CD14-positive monocyte (primary cell): ENCODE measurements at regions not wholly inside any gene's neighbourhood (a gene's known extent, or its start where the extent isn't known, plus 50 kb on each side); places are given as distances from the start of the nearest gene placed in this dataset.

Experiments
- DNase-seq, 3 donors: peaks; one replicate each; pipeline ENCODE4 v3.0.0-alpha.2; 2011 to 2022
- H2AFZ ChIP-seq: 2 replicates; pipeline ENCODE4 v1.6.0; 2012; ENCODE audit warnings: mild to moderate bottlenecking, low read depth, low read length, inconsistent platforms; ENCODE audit not compliant: insufficient read depth, poor library complexity, severe bottlenecking
- H3K27ac ChIP-seq, 2 donors: 1 replicate in 1 of 2; 2 replicates in 1 of 2; pipeline ENCODE4 v1.5.1; 2012 to 2013; ENCODE audit warnings: low read length in 2 of 2, control low read depth in 1 of 2, inconsistent platforms in 1 of 2, low read depth in 1 of 2, mild to moderate bottlenecking in 1 of 2
- H3K27me3 ChIP-seq, 2 donors: one replicate each; pipeline versions ENCODE4 v1.6.0 to v1.6.1; 2011 to 2013; ENCODE audit warnings: low read length in 2 of 2; ENCODE audit not compliant: control insufficient read depth in 2 of 2, insufficient read depth in 2 of 2
- H3K36me3 ChIP-seq, 2 donors: replicated peaks in 1 of 2; 1 replicate in 1 of 2; 2 replicates in 1 of 2; pipeline versions ENCODE4 v1.5.1 to v1.6.1; 2012 to 2013; ENCODE audit warnings: low read length in 2 of 2, control low read depth in 1 of 2, inconsistent platforms in 1 of 2, mild to moderate bottlenecking in 1 of 2; ENCODE audit not compliant: insufficient read depth in 2 of 2, control insufficient read depth in 1 of 2
- H3K4me1 ChIP-seq, 2 donors: 1 replicate in 1 of 2; 2 replicates in 1 of 2; pipeline versions ENCODE4 v1.5.1 to v1.6.1; 2012 to 2013; ENCODE audit warnings: low read length in 2 of 2, control low read depth in 1 of 2, inconsistent platforms in 1 of 2, mild to moderate bottlenecking in 1 of 2, moderate library complexity in 1 of 2; ENCODE audit not compliant: insufficient read depth in 2 of 2, control insufficient read depth in 1 of 2
- H3K4me2 ChIP-seq: replicated peaks from 2 replicates; pipeline ENCODE3; 2012; ENCODE audit warnings: low read length, moderate library complexity, mild to moderate bottlenecking; ENCODE audit not compliant: poor library complexity, severe bottlenecking; ENCODE audit errors: extremely low read depth
- H3K4me3 ChIP-seq, 3 experiments: fragments of 200-600 bp in 1 of 3; sonication (generic) in 1 of 3; replicated peaks in 1 of 3; 1 replicate in 2 of 3; 2 replicates in 1 of 3; pipeline ENCODE4 v1.5.1; 2011 to 2013; ENCODE audit warnings: low read length in 3 of 3, mild to moderate bottlenecking in 3 of 3, control low read depth in 2 of 3, low read depth in 2 of 3, inconsistent platforms in 1 of 3, moderate library complexity in 1 of 3
- H3K79me2 ChIP-seq: 2 replicates; pipeline ENCODE4 v1.6.0; 2012; ENCODE audit warnings: mild to moderate bottlenecking, control low read depth, inconsistent platforms, low read length, moderate library complexity; ENCODE audit not compliant: insufficient read depth
- H3K9ac ChIP-seq: 2 replicates; pipeline ENCODE4 v1.6.0; 2017; ENCODE audit warnings: low read length, mild to moderate bottlenecking; ENCODE audit not compliant: insufficient read depth, poor library complexity, severe bottlenecking
- H3K9me3 ChIP-seq, 2 donors: replicated peaks in 1 of 2; 1 replicate in 1 of 2; 2 replicates in 1 of 2; pipeline versions ENCODE4 v1.5.1 to v1.6.1; 2012 to 2013; ENCODE audit warnings: low read length in 2 of 2, control low read depth in 1 of 2; ENCODE audit not compliant: control insufficient read depth in 1 of 2, insufficient read depth in 1 of 2
- H4K20me1 ChIP-seq: 2 replicates; pipeline ENCODE4 v1.6.0; 2012; ENCODE audit warnings: mild to moderate bottlenecking, low read length, control low read depth, moderate library complexity; ENCODE audit not compliant: insufficient read depth
- H3K27ac Mint-ChIP-seq, 7 donors: one replicate each; pipeline ENCODE4 v1.8.0; 2020; ENCODE audit warnings: mild to moderate bottlenecking in 7 of 7, mixed read lengths in 7 of 7, moderate library complexity in 6 of 7, inconsistent platforms in 2 of 7
- H3K27me3 Mint-ChIP-seq, 3 donors: one replicate each; pipeline ENCODE4 v1.8.0; 2021 to 2022; ENCODE audit warnings: low read depth in 3 of 3, mild to moderate bottlenecking in 3 of 3, mixed read lengths in 3 of 3, moderate library complexity in 3 of 3, inconsistent platforms in 1 of 3
- H3K36me3 Mint-ChIP-seq, 2 donors: one replicate each; pipeline ENCODE4 v1.8.0; 2020; ENCODE audit warnings: mixed read lengths in 2 of 2, inconsistent platforms in 1 of 2, mild to moderate bottlenecking in 1 of 2
- H3K4me1 Mint-ChIP-seq: one replicate; pipeline ENCODE4 v1.8.0; 2020; ENCODE audit warnings: mild to moderate bottlenecking, mixed read lengths
- H3K4me3 Mint-ChIP-seq, 2 donors: one replicate each; pipeline ENCODE4 v1.8.0; 2020; ENCODE audit warnings: mild to moderate bottlenecking in 2 of 2, mixed read lengths in 2 of 2, moderate library complexity in 1 of 2
- H3K9me3 Mint-ChIP-seq, 7 donors: one replicate each; pipeline ENCODE4 v1.8.0; 2020 to 2022; ENCODE audit warnings: mixed read lengths in 7 of 7, mild to moderate bottlenecking in 6 of 7, moderate library complexity in 6 of 7, inconsistent platforms in 2 of 7
- WGBS: methylation state at CpG from one replicate; pipeline ENCODE4 v1.1.5; 2013; ENCODE audit warnings: missing lambda C conversion rate; ENCODE audit not compliant: insufficient coverage; 5-methylcytosine and 5-hydroxymethylcytosine counted together
- intact Hi-C, 2 donors: fragments of 100-400 bp; cut with micrococcal nuclease; formaldehyde crosslinking; loops; one replicate each; pipeline versions ENCODE4 v1.15.0 to v1.15.1; 2023
- TF ChIP-seq, protein P1 (sequence below): fragments of 200-600 bp; IDR thresholded peaks from one replicate; pipeline ENCODE4 v1.8.0; 2022; ENCODE audit warnings: antibody characterized with exemption, mild to moderate bottlenecking

DNA sequence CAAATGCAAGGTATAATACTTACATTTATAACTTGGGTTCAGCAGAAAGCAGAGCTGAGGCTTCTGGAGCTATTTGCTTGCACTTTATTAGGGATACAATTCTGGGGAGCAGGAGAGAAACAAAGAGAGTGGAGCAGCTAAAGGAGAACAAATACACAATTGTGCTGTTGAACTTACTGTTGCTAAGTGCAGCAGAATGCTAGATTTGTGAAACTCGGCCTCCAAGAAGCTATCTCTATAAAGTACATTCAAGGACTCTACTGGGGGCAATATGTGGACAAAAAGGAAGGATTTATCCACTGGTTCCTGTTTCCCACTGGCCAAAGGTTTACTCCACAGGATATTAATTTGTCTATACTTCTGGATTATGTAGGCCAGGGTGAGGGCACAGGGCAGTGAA lies 86.8 kb downstream of the PPP1R2C start:
- no peak overlapping the region for H3K9ac ChIP-seq
- H3K4me1 ChIP-seq, result no peaks in the 10 kb centered on the region
- TF ChIP-seq, protein P1, sequence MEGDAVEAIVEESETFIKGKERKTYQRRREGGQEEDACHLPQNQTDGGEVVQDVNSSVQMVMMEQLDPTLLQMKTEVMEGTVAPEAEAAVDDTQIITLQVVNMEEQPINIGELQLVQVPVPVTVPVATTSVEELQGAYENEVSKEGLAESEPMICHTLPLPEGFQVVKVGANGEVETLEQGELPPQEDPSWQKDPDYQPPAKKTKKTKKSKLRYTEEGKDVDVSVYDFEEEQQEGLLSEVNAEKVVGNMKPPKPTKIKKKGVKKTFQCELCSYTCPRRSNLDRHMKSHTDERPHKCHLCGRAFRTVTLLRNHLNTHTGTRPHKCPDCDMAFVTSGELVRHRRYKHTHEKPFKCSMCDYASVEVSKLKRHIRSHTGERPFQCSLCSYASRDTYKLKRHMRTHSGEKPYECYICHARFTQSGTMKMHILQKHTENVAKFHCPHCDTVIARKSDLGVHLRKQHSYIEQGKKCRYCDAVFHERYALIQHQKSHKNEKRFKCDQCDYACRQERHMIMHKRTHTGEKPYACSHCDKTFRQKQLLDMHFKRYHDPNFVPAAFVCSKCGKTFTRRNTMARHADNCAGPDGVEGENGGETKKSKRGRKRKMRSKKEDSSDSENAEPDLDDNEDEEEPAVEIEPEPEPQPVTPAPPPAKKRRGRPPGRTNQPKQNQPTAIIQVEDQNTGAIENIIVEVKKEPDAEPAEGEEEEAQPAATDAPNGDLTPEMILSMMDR, result no peak
- no peak overlapping the region for H2AFZ ChIP-seq
- WGBS, result no CpG with 5 or more reads among the region's 1 CpG
- peaks cover 0 to 3% (median 0%) of the 10 kb centered on the region in 3 donors for H3K27me3 Mint-ChIP-seq
- no peaks in the 10 kb centered on the region for H3K27me3 ChIP-seq
- H3K4me3 ChIP-seq, result no peak overlapping the region
- no peaks in the 10 kb centered on the region for H4K20me1 ChIP-seq
- intact Hi-C loops, result no loop called here
- H3K27ac ChIP-seq, result no peak overlapping the region
- H3K9me3 ChIP-seq, result no peaks in the 10 kb centered on the region
- H3K27ac Mint-ChIP-seq, result no peak overlapping the region
- H3K36me3 ChIP-seq, result no peaks in the 10 kb centered on the region
- H3K4me1 Mint-ChIP-seq, result no peaks in the 10 kb centered on the region
- H3K4me2 ChIP-seq, result no peak overlapping the region
- DNase-seq, result no peak
- peaks cover 0 to 5% (median 2%) of the 10 kb centered on the region in 7 donors for H3K9me3 Mint-ChIP-seq
- no peaks in the 10 kb centered on the region for H3K79me2 ChIP-seq
- H3K4me3 Mint-ChIP-seq, result no peak overlapping the region
- no peaks in the 10 kb centered on the region for H3K36me3 Mint-ChIP-seq

DNA sequence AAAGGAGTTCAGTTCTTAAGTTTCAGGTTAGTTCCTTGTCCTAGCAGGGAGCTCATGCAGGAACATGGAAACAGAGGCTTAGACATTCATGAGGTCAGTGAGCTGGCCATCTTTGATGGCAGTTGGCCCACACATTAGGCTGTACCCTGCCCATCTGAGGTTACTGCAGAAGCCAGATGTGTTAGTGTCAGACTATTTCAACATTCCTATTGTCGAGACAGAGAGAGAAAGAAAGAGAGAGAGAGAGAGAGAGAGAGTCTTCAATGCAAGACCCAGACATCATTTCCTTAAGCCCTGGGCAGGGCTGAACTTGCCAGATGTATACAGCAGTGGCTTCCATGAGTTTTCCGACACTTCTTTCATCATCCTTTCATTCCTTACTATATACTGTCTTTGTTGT lies 91.3 kb downstream of the PPP1R2C start:
- no peak for DNase-seq
- Histone ChIP-seq H3K36me3 (no peaks in the 10 kb centered on the region), H3K9me3 (no peaks in the 10 kb centered on the region), H3K4me3 (no peak overlapping the region), H2AFZ (no peak overlapping the region), H3K27ac (no peak overlapping the region), H3K79me2 (no peaks in the 10 kb centered on the region), H3K4me2 (no peak overlapping the region), H3K4me1 (no peaks in the 10 kb centered on the region), H3K9ac (no peak overlapping the region), H4K20me1 (no peaks in the 10 kb centered on the region), H3K27me3 (no peaks in the 10 kb centered on the region)
- Mint-ChIP-seq H3K27ac (no peak overlapping the region), H3K27me3 (no peaks in the 10 kb centered on the region), H3K9me3 (peaks cover 0 to 6% (median 0%) of the 10 kb centered on the region in 7 donors), H3K4me1 (no peaks in the 10 kb centered on the region), H3K4me3 (no peak overlapping the region), H3K36me3 (no peaks in the 10 kb centered on the region)
- intact Hi-C loops, result no loop called here
- TF ChIP-seq, protein P1, result no peak
- WGBS, result 100% methylated on average over 1 of the region's 2 CpGs
